ENCODE measurements at regions not wholly inside any gene's neighbourhood (a gene's known extent, or its start where the extent isn't known, plus 50 kb on each side); places are given as distances from the start of the nearest gene placed in this dataset.

- TF ChIP-seq POLR2AphosphoS5 (IDR thresholded peaks at IDR 0.05) (no peak), POLR2A (IDR thresholded peaks at IDR 0.05) (no peak), CTCF (IDR thresholded peaks at IDR 0.05 in 8 of 11, conservative IDR thresholded peaks at IDR 0.05 in 3 of 11) (no peak)
Observed at GRCh38 chr5:10069637-10070313, 179.9 kb downstream of the ATPSCKMT start.
